ENCODE measurements at regions not wholly inside any gene's neighbourhood (a gene's known extent, or its start where the extent isn't known, plus 50 kb on each side); places are given as distances from the start of the nearest gene placed in this dataset.

- no peak for TF ChIP-seq CREB1 (IDR thresholded peaks at IDR 0.05; ENCODE audit: low read depth)
- TF ChIP-seq TCF12 (IDR thresholded peaks at IDR 0.05; ENCODE audit: low read depth), result no peak
Observed at GRCh38 chr2:185664384-185664783, 74.2 kb upstream of the FSIP2 start.

- no peak for TF ChIP-seq RAD21 (IDR thresholded peaks at IDR 0.05; ENCODE audit: low read depth)
- TF ChIP-seq TCF12 (IDR thresholded peaks at IDR 0.05; ENCODE audit: low read depth), result no peak
- TF ChIP-seq EGR1 (IDR thresholded peaks at IDR 0.05), result no peak
- no peak for TF ChIP-seq TAF1 (IDR thresholded peaks at IDR 0.05; ENCODE audit: low read depth)
- TF ChIP-seq MAX (IDR thresholded peaks at IDR 0.05), result no peak
- TF ChIP-seq EP300 (IDR thresholded peaks at IDR 0.05; ENCODE audit: borderline replicate concordance), result no peak
- no peak for TF ChIP-seq TEAD4 (IDR thresholded peaks at IDR 0.05)
- TF ChIP-seq NFIC (IDR thresholded peaks at IDR 0.05), result no peak
- no peak for TF ChIP-seq FOXM1 (IDR thresholded peaks at IDR 0.05; ENCODE audit: borderline replicate concordance, low read depth)
- TF ChIP-seq YY1 (IDR thresholded peaks at IDR 0.05; ENCODE audit: low read depth), result no peak
- no peak for TF ChIP-seq REST (IDR thresholded peaks at IDR 0.05; ENCODE audit: low read depth)
- TF ChIP-seq ZBTB7A (IDR thresholded peaks at IDR 0.05; ENCODE audit: low read depth), result no peak
- TF ChIP-seq CREB1 (IDR thresholded peaks at IDR 0.05; ENCODE audit: low read depth), result no peak
- TF ChIP-seq USF1 (IDR thresholded peaks at IDR 0.05), result no peak
Observed at GRCh38 chr2:185665251-185665814, 73.3 kb upstream of the FSIP2 start.

GRCh38 chr2:185667452-185667851 is 71.2 kb upstream of the FSIP2 start:
- TF ChIP-seq CEBPB (IDR thresholded peaks at IDR 0.05), result no peak

GRCh38 chr2:185668710-185669109 is 69.9 kb upstream of the FSIP2 start:
- TF ChIP-seq YY1 (IDR thresholded peaks at IDR 0.05; ENCODE audit: low read depth) (no peak), MAX (IDR thresholded peaks at IDR 0.05) (no peak), TEAD4 (IDR thresholded peaks at IDR 0.05) (no peak)

- TF ChIP-seq NFIC (IDR thresholded peaks at IDR 0.05) (no peak), YY1 (IDR thresholded peaks at IDR 0.05; ENCODE audit: low read depth) (no peak), EP300 (IDR thresholded peaks at IDR 0.05; ENCODE audit: borderline replicate concordance) (no peak), CREB1 (IDR thresholded peaks at IDR 0.05; ENCODE audit: low read depth) (no peak), EGR1 (IDR thresholded peaks at IDR 0.05) (no peak), TCF12 (IDR thresholded peaks at IDR 0.05; ENCODE audit: low read depth) (no peak), USF1 (IDR thresholded peaks at IDR 0.05) (no peak), CEBPB (IDR thresholded peaks at IDR 0.05) (no peak), RAD21 (IDR thresholded peaks at IDR 0.05; ENCODE audit: low read depth) (no peak), TEAD4 (IDR thresholded peaks at IDR 0.05) (no peak), REST (IDR thresholded peaks at IDR 0.05; ENCODE audit: low read depth) (no peak), MAX (IDR thresholded peaks at IDR 0.05) (no peak)
Observed at GRCh38 chr2:185674232-185674631, 64.4 kb upstream of the FSIP2 start.

- TF ChIP-seq RAD21 (IDR thresholded peaks at IDR 0.05; ENCODE audit: low read depth), result no peak
- no peak for TF ChIP-seq TAF1 (IDR thresholded peaks at IDR 0.05; ENCODE audit: low read depth)
- no peak for TF ChIP-seq EP300 (IDR thresholded peaks at IDR 0.05; ENCODE audit: borderline replicate concordance)
Observed at GRCh38 chr2:185676316-185676715, 62.3 kb upstream of the FSIP2 start.

GRCh38 chr2:185687967-185688366 is 50.6 kb upstream of the FSIP2 start:
- TF ChIP-seq ZBTB7A (IDR thresholded peaks at IDR 0.05; ENCODE audit: low read depth) (no peak), RAD21 (IDR thresholded peaks at IDR 0.05; ENCODE audit: low read depth) (no peak), FOXM1 (IDR thresholded peaks at IDR 0.05; ENCODE audit: borderline replicate concordance, low read depth) (no peak), CEBPB (IDR thresholded peaks at IDR 0.05) (no peak), MAX (IDR thresholded peaks at IDR 0.05) (no peak), TCF12 (IDR thresholded peaks at IDR 0.05; ENCODE audit: low read depth) (no peak)

Data from Ishikawa (cell line).